ENCODE measurements at regions not wholly inside any gene's neighbourhood (a gene's known extent, or its start where the extent isn't known, plus 50 kb on each side); places are given as distances from the start of the nearest gene placed in this dataset.

DNA sequence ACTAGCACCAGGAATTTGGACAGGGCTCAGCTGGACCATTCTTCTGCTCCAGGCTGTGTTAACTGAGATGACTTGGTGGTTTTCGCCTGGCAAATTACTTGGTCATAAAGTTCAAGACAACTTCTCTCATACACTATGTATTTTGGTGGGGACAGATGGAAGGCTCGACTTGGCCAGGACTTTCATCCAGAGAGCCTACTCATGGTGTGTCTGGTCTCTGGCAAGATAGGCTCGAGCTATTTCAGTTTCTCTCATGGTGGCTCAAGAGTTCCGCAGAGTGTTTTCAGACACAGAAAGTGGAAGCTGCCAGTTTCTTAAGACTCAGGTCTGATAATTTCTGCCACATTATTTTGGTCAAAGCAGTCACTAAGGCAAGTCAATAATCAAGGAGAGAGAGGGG is 135.6 kb downstream of the IRX2 start:
- Histone ChIP-seq H3K27ac (no peak overlapping the region), H3K4me1 (no peaks in the 10 kb centered on the region), H3K36me3 (no peaks in the 10 kb centered on the region), H3K9me3 (peaks cover 0 to 4% (median 0%) of the 10 kb centered on the region in 4 donors), H3K27me3 (no peaks in the 10 kb centered on the region), H3K4me3 (no peak overlapping the region)
- 87 to 91% methylated on average over 4 of the region's 4 CpGs for WGBS, 2 donors
- DNase-seq (ENCODE audit: low spot score in 2 of 2), result no peak
- TF ChIP-seq POLR2A (IDR thresholded peaks at IDR 0.05) (no peak), EP300 (IDR thresholded peaks at IDR 0.05) (no peak)
- TF ChIP-seq, protein P1, sequence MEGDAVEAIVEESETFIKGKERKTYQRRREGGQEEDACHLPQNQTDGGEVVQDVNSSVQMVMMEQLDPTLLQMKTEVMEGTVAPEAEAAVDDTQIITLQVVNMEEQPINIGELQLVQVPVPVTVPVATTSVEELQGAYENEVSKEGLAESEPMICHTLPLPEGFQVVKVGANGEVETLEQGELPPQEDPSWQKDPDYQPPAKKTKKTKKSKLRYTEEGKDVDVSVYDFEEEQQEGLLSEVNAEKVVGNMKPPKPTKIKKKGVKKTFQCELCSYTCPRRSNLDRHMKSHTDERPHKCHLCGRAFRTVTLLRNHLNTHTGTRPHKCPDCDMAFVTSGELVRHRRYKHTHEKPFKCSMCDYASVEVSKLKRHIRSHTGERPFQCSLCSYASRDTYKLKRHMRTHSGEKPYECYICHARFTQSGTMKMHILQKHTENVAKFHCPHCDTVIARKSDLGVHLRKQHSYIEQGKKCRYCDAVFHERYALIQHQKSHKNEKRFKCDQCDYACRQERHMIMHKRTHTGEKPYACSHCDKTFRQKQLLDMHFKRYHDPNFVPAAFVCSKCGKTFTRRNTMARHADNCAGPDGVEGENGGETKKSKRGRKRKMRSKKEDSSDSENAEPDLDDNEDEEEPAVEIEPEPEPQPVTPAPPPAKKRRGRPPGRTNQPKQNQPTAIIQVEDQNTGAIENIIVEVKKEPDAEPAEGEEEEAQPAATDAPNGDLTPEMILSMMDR (IDR thresholded peaks at IDR 0.05), result no peak

DNA sequence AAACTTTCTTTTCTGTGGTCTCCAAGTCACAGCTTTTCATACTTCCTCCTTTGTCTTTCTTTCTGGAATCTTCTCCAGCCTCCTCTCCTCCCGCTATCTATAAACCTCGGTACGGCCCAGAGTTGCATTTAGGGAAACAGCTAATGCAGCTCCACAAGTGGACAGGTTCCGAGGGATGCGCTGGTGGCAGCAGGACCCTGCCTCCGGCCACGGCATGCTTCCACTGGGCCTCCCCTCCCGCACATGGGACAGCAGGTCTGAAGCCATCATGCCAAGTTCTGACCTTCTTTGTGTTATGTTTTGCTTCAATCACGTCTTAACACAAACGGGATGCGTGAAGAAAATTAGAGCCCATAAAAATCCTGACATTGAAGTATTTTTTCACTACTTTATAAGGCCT is 136.9 kb downstream of the IRX2 start:
- H3K9me3 ChIP-seq, result peaks cover 0 to 11% (median 0%) of the 10 kb centered on the region in 4 donors
- no peaks in the 10 kb centered on the region for H3K4me1 ChIP-seq
- WGBS, 2 donors, result 83 to 90% methylated on average over 11 of the region's 11 CpGs
- H3K27me3 ChIP-seq, result no peaks in the 10 kb centered on the region
- H3K36me3 ChIP-seq, result no peaks in the 10 kb centered on the region
- DNase-seq (ENCODE audit: low spot score in 2 of 2), result no peak
- H3K4me3 ChIP-seq, result no peak overlapping the region
- no peak overlapping the region for H3K27ac ChIP-seq
- TF ChIP-seq, protein P1 (IDR thresholded peaks at IDR 0.05), result no peak
- no peak for TF ChIP-seq POLR2A (IDR thresholded peaks at IDR 0.05)
- no peak for TF ChIP-seq EP300 (IDR thresholded peaks at IDR 0.05)

DNA sequence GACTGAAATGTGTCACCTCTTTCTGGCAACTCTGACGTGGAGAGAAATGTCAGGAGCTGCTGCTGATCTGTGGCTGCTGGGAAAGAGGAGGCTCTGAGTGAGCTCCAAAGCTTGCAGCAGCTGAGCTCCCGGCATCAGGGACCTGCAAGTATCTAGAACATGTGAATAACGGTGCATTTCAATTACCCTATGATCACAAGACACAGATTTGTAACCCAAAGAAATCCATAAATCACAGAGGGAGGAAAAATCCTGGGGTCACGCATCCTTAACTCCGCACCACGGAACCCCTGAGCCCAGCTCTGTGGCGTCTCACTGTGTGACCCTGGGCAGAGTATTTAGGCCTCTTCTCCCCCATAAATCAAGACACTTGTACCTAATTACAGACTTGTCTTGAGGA is 139.8 kb downstream of the IRX2 start:
- WGBS, 2 donors, result 59 to 74% methylated on average over 7 of the region's 7 CpGs
- no peaks in the 10 kb centered on the region for H3K36me3 ChIP-seq
- DNase-seq (ENCODE audit: low spot score in 2 of 2), result no peak

DNA sequence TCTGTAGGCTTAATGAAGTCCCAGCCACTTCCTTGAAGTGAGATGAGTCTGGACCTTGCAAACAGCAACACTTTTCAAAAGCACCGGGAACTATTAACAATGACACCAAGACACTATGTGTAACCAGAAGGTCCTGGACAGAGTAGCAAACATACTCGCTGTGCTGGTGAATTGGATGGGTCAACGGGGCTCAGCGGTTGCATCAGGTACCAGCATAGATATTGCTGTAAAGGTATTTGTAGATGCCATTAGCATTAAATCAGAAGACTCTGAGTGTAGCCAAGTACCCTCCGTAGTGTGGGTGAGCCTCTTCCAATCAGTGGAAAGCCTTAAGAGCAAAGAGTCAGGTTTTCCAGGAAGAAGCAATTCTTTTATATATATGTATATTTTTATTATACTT is 140.5 kb downstream of the IRX2 start:
- TF ChIP-seq POLR2A (IDR thresholded peaks at IDR 0.05), result no peak
- TF ChIP-seq EP300 (IDR thresholded peaks at IDR 0.05), result no peak
- TF ChIP-seq, protein P1 (IDR thresholded peaks at IDR 0.05), result no peak
- no peak for DNase-seq (ENCODE audit: low spot score in 2 of 2)
- Histone ChIP-seq H3K27ac (no peak overlapping the region), H3K36me3 (no peaks in the 10 kb centered on the region), H3K9me3 (peaks cover 0 to 16% (median 0%) of the 10 kb centered on the region in 4 donors), H3K27me3 (no peaks in the 10 kb centered on the region), H3K4me1 (no peaks in the 10 kb centered on the region), H3K4me3 (no peak overlapping the region)
- WGBS, 2 donors, result 90 to 95% methylated on average over 5 of the region's 5 CpGs

More for the DNA sequence above, 139.8 kb downstream of the IRX2 start:
- TF ChIP-seq, protein P1 (IDR thresholded peaks at IDR 0.05), result no peak
- TF ChIP-seq POLR2A (IDR thresholded peaks at IDR 0.05), result no peak
- TF ChIP-seq EP300 (IDR thresholded peaks at IDR 0.05), result no peak
- no peaks in the 10 kb centered on the region for H3K27me3 ChIP-seq
- H3K4me3 ChIP-seq, result no peak overlapping the region
- H3K9me3 ChIP-seq, result peaks cover 0 to 16% (median 0%) of the 10 kb centered on the region in 4 donors
- H3K4me1 ChIP-seq, result no peaks in the 10 kb centered on the region
- no peak overlapping the region for H3K27ac ChIP-seq

DNA sequence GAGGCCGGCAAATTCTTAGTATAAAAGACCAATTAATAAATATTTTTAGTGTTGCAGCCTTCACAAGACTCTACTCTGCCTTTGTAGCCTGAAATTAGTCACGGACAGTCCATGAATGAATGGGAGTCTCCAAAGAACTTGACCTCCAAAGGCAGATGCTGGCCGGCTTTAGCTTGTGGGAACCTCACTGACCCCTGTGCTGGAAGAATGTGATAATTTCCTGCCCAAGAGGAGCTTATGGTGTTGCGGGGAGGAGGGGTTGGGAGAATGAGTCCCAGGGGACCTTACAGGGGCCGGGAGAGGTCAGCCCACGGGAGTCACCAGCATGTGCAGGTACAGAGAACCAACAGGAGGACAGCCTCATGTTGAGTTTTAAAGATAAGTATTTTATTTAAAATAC is 143.1 kb downstream of the IRX2 start:
- no peak for DNase-seq (ENCODE audit: low spot score in 2 of 2)
- Histone ChIP-seq H3K9me3 (peaks cover 0 to 13% (median 0%) of the 10 kb centered on the region in 4 donors), H3K4me1 (no peaks in the 10 kb centered on the region), H3K4me3 (no peak overlapping the region), H3K27ac (no peak overlapping the region), H3K27me3 (no peaks in the 10 kb centered on the region), H3K36me3 (no peaks in the 10 kb centered on the region)
- 27 to 57% methylated on average over 6 of the region's 6 CpGs for WGBS, 2 donors
- TF ChIP-seq, protein P1 (IDR thresholded peaks at IDR 0.05), result no peak
- TF ChIP-seq POLR2A (IDR thresholded peaks at IDR 0.05), result no peak
- no peak for TF ChIP-seq EP300 (IDR thresholded peaks at IDR 0.05)
